Activated naive CD4-positive, alpha-beta T cell treated with anti-CD3 and anti-CD28 coated beads for 36 hours (primary cell): ENCODE measurements at regions not wholly inside any gene's neighbourhood (a gene's known extent, or its start where the extent isn't known, plus 50 kb on each side); places are given as distances from the start of the nearest gene placed in this dataset.

ENCODE experiments used
- CTCF ChIA-PET: fragments of 350-600 bp; sonication (Branson Sonifier 250); formaldehyde crosslinking; loops from one replicate; lab custom pipeline; 2021; ENCODE audit warnings: antibody characterized with exemption; lab: Charles Lee
- DNase-seq: peaks from one replicate; pipeline ENCODE4 v3.0.0-alpha.2; 2020
- H3K27ac Mint-ChIP-seq: one replicate; pipeline ENCODE4 v1.8.0; 2021; ENCODE audit warnings: mild to moderate bottlenecking, mixed read lengths
- H3K27me3 Mint-ChIP-seq: one replicate; pipeline ENCODE4 v1.8.0; 2021; ENCODE audit warnings: low read depth, mixed read lengths
- H3K36me3 Mint-ChIP-seq: one replicate; pipeline ENCODE4 v1.8.0; 2021; ENCODE audit warnings: low read depth, mixed read lengths
- H3K4me1 Mint-ChIP-seq: one replicate; pipeline ENCODE4 v1.8.0; 2021; ENCODE audit warnings: low read depth, mixed read lengths
- H3K4me3 Mint-ChIP-seq: one replicate; pipeline ENCODE4 v1.8.0; 2021; ENCODE audit warnings: mild to moderate bottlenecking, moderate library complexity, mixed read lengths
- H3K9me3 Mint-ChIP-seq: one replicate; pipeline ENCODE4 v1.8.0; 2021; ENCODE audit warnings: mixed read lengths
- intact Hi-C: fragments of 100-400 bp; cut with micrococcal nuclease; formaldehyde crosslinking; loops from one replicate; pipeline ENCODE4 v1.15.1; 2023

- peaks cover 12% of the 10 kb centered on the region for H3K36me3 Mint-ChIP-seq
- H3K27me3 Mint-ChIP-seq, result no peaks in the 10 kb centered on the region
- H3K9me3 Mint-ChIP-seq, result peaks cover 8% of the 10 kb centered on the region
- DNase-seq, result no peak
- H3K27ac Mint-ChIP-seq, result no peak overlapping the region
- intact Hi-C loops, result no loop called here
- H3K4me1 Mint-ChIP-seq, result peaks cover 3% of the 10 kb centered on the region
- CTCF ChIA-PET, result no interaction called here
- no peak overlapping the region for H3K4me3 Mint-ChIP-seq
These were observed 54.7 kb upstream of the ANTXRL start for GRCh38 chr10:46232084-46232483.

GRCh38 chr10:46232666-46233065, 54.1 kb upstream of the ANTXRL start:
- H3K27ac Mint-ChIP-seq, result no peak overlapping the region
- H3K4me3 Mint-ChIP-seq, result no peak overlapping the region
- no peaks in the 10 kb centered on the region for H3K27me3 Mint-ChIP-seq
- no peak for DNase-seq
- H3K36me3 Mint-ChIP-seq, result peaks cover 12% of the 10 kb centered on the region
- intact Hi-C loops, result no loop called here
- H3K4me1 Mint-ChIP-seq, result peaks cover 5% of the 10 kb centered on the region
- CTCF ChIA-PET, result no interaction called here
- peaks cover 8% of the 10 kb centered on the region for H3K9me3 Mint-ChIP-seq

DNA sequence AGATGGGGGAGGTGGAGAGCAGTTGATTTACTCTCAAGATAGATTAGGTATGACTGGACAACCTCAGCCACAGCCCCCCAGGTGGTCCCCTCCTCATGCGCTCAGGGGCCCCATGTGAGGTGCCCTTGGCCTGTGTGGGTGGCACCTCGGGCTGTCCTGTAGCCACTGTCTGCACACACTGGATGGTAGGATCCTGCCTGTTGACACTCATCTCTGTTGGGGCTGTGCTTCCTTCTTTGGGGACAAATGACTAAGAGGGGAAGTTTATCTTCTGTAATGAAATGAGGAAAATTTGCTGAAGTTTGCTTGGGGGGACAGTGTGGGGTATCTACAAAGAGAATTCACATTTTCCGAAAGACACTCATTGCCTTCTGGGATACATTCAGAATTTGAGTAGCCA, 53.6 kb upstream of the ANTXRL start:
- Mint-ChIP-seq H3K27ac (no peak overlapping the region), H3K4me1 (peaks cover 5% of the 10 kb centered on the region), H3K9me3 (peaks cover 8% of the 10 kb centered on the region), H3K36me3 (peaks cover 12% of the 10 kb centered on the region), H3K27me3 (no peaks in the 10 kb centered on the region), H3K4me3 (no peak overlapping the region)
- intact Hi-C loops, result no loop called here
- CTCF ChIA-PET, result interaction anchor here (0.5 to 2.0 kb wide), 2 partner anchors 10 to 23 kb away, joined by 3 to 4 read pairs; no protein-coding TSS in a partner anchor
- DNase-seq, result no peak

GRCh38 chr10:46234026-46234425, 52.8 kb upstream of the ANTXRL start:
- intact Hi-C loops, result no loop called here
- peaks cover 15% of the 10 kb centered on the region for H3K36me3 Mint-ChIP-seq
- H3K27me3 Mint-ChIP-seq, result no peaks in the 10 kb centered on the region
- DNase-seq, result no peak
- peaks cover 7% of the 10 kb centered on the region for H3K4me1 Mint-ChIP-seq
- no peak overlapping the region for H3K27ac Mint-ChIP-seq
- H3K9me3 Mint-ChIP-seq, result peaks cover 8% of the 10 kb centered on the region
- H3K4me3 Mint-ChIP-seq, result no peak overlapping the region
- CTCF ChIA-PET, result interaction anchor here (0.7 to 2.0 kb wide), 3 partner anchors 22 to 358 kb away, joined by 3 to 4 read pairs (median 3); no protein-coding TSS in a partner anchor

GRCh38 chr10:46234431-46235060, 52.3 kb upstream of the ANTXRL start:
- Mint-ChIP-seq H3K4me3 (no peak overlapping the region), H3K27ac (no peak overlapping the region), H3K9me3 (peaks cover 8% of the 10 kb centered on the region), H3K27me3 (no peaks in the 10 kb centered on the region), H3K4me1 (peaks cover 10% of the 10 kb centered on the region), H3K36me3 (peaks cover 15% of the 10 kb centered on the region)
- CTCF ChIA-PET, result interaction anchor here (1.0 to 2.0 kb wide), 2 partner anchors 21 to 331 kb away, joined by 3 to 4 read pairs; no protein-coding TSS in a partner anchor
- DNase-seq, result no peak
- intact Hi-C loops, result no loop called here

DNA sequence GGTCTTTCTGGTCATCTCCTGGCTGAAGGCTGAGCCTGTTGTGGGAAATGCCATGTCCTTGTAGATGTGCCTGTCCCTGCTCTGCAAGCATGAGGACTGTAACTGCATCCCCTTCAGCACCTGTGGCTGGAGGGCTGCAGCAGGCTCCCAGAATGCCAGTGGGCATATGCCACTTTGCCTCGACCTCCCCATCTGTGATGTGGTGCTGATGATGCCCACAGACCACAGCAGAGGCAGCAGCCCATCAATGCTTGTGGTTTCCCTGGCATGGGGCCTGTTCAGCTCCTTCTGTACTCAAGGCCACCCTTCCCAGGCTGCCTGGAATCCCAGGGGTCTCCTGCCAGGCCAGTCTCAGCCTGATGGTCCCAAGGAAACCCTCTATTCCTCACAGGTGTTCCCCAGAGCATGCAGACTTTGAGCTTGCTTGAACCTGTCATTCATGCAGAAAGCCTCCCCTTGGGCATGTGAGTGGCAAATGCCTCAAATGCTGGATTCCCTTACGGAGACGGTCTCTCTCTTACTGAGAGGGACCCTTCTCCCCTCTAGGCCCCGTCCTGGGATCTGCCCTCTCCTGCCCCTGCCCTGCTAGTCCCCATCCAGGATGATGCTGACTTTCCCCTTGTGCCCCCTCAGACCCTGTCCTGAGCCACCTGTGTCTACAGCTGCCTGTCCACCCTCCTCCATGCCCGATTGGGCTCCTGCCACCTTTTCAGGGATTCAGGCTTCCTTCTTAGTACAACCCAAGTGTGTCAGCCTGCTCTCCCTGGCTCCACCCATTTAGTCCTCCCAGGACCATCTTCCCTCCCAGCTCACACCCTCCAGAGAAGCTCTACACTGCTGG, 50.9 kb upstream of the ANTXRL start:
- H3K27ac Mint-ChIP-seq, result no peak overlapping the region

GRCh38 chr10:46236546-46236887, 50.3 kb upstream of the ANTXRL start:
- Mint-ChIP-seq H3K4me3 (no peak overlapping the region), H3K27ac (no peak overlapping the region), H3K27me3 (no peaks in the 10 kb centered on the region), H3K9me3 (no peaks in the 10 kb centered on the region), H3K4me1 (peaks cover 17% of the 10 kb centered on the region), H3K36me3 (peaks cover 16% of the 10 kb centered on the region)
- no peak for DNase-seq
- intact Hi-C loops, result no loop called here
- CTCF ChIA-PET, result interaction anchor here (1.0 kb wide), 1 partner anchor 10 kb away, joined by 5 read pairs; no protein-coding TSS in a partner anchor

More for the DNA sequence above, 50.9 kb upstream of the ANTXRL start:
- no peak for DNase-seq
- Mint-ChIP-seq H3K4me3 (no peak overlapping the region), H3K9me3 (peaks cover 3% of the 10 kb centered on the region), H3K36me3 (peaks cover 12% of the 10 kb centered on the region), H3K4me1 (peaks cover 14% of the 10 kb centered on the region), H3K27me3 (no peaks in the 10 kb centered on the region)
- intact Hi-C loops, result no loop called here
- CTCF ChIA-PET, result interaction anchor here (1.0 kb wide), 1 partner anchor 10 kb away, joined by 5 read pairs; no protein-coding TSS in a partner anchor

- no peak overlapping the region for H3K27ac Mint-ChIP-seq
- intact Hi-C loops, result no loop called here
- peaks cover under 1% of the 10 kb centered on the region for H3K9me3 Mint-ChIP-seq
- DNase-seq, result no peak
- no peak overlapping the region for H3K4me3 Mint-ChIP-seq
- H3K27me3 Mint-ChIP-seq, result no peaks in the 10 kb centered on the region
- peaks cover 17% of the 10 kb centered on the region for H3K4me1 Mint-ChIP-seq
- peaks cover 18% of the 10 kb centered on the region for H3K36me3 Mint-ChIP-seq
- CTCF ChIA-PET, result interaction anchor here (1.0 kb wide), 1 partner anchor 11 kb away, joined by 5 read pairs; no protein-coding TSS in a partner anchor
These were observed 49.7 kb upstream of the ANTXRL start for GRCh38 chr10:46236941-46237681.
